GM23338 (cell line): ENCODE measurements at regions not wholly inside any gene's neighbourhood (a gene's known extent, or its start where the extent isn't known, plus 50 kb on each side); places are given as distances from the start of the nearest gene placed in this dataset.

Source experiments
- ATAC-seq: fragments of 200-7000 bp; cut with Tn5 transposase; 3 replicates; pipeline ENCODE4 v1.9.1; 2020
- DNase-seq: peaks from one replicate; pipeline ENCODE4 v3.0.0-alpha.2; 2015; ENCODE audit warnings: low spot score
- H2AFZ ChIP-seq: fragments of 200-600 bp; sonication (generic); 2 replicates; pipeline ENCODE4 v1.8.0; 2016; ENCODE audit warnings: antibody characterized with exemption, mild to moderate bottlenecking, moderate library complexity
- H3F3A ChIP-seq: fragments of 200-600 bp; sonication (generic); replicated peaks from 2 replicates; pipeline ENCODE4 v1.8.0; 2017; ENCODE audit warnings: antibody characterized with exemption, mixed run types, low read depth
- H3K27ac ChIP-seq: fragments of 200-600 bp; sonication (generic); 2 replicates; pipeline ENCODE4 v1.6.1; 2016; ENCODE audit warnings: low read depth
- H3K27me3 ChIP-seq: fragments of 200-600 bp; sonication (generic); 2 replicates; pipeline ENCODE4 v1.8.0; 2016; ENCODE audit warnings: mild to moderate bottlenecking, mixed run types, moderate library complexity; ENCODE audit not compliant: insufficient read depth
- H3K36me3 ChIP-seq: fragments of 200-600 bp; sonication (generic); 2 replicates; pipeline ENCODE4 v1.8.0; 2016; ENCODE audit warnings: mild to moderate bottlenecking; ENCODE audit not compliant: insufficient read depth
- H3K4me1 ChIP-seq: fragments of 200-600 bp; sonication (generic); 2 replicates; pipeline ENCODE4 v1.8.0; 2016; ENCODE audit warnings: mild to moderate bottlenecking, moderate library complexity; ENCODE audit not compliant: insufficient read depth
- H3K4me2 ChIP-seq: fragments of 200-600 bp; sonication (generic); 2 replicates; pipeline ENCODE4 v1.7.1; 2017; ENCODE audit warnings: mixed run types
- H3K4me3 ChIP-seq: fragments of 200-600 bp; sonication (generic); 2 replicates; pipeline ENCODE4 v1.6.1; 2016; ENCODE audit warnings: mixed run types
- H3K79me2 ChIP-seq: fragments of 200-600 bp; sonication (generic); replicated peaks from 2 replicates; pipeline ENCODE4 v1.8.0; 2017; ENCODE audit warnings: mild to moderate bottlenecking; ENCODE audit not compliant: insufficient read depth
- H3K9me2 ChIP-seq: fragments of 200-600 bp; sonication (generic); 2 replicates; pipeline ENCODE4 v1.8.0; 2017; ENCODE audit not compliant: insufficient read depth
- H4K20me1 ChIP-seq: fragments of 200-600 bp; sonication (generic); replicated peaks from 2 replicates; pipeline ENCODE4 v1.8.0; 2017; ENCODE audit warnings: mild to moderate bottlenecking; ENCODE audit not compliant: insufficient read depth
- H3K27ac Mint-ChIP-seq: 2 replicates; pipeline ENCODE4 v1.8.0; 2020; ENCODE audit warnings: inconsistent platforms, mild to moderate bottlenecking, moderate library complexity, mixed read lengths
- H3K27me3 Mint-ChIP-seq: 3 replicates; pipeline ENCODE4 v1.8.0; 2022; ENCODE audit warnings: low read depth, mild to moderate bottlenecking, moderate library complexity, mixed read lengths, inconsistent platforms; ENCODE audit not compliant: insufficient read depth, poor library complexity
- H3K36me3 Mint-ChIP-seq: 3 replicates; pipeline ENCODE4 v1.8.0; 2021; ENCODE audit warnings: low read depth, mild to moderate bottlenecking, inconsistent platforms, moderate library complexity, mixed read lengths
- H3K4me1 Mint-ChIP-seq: 3 replicates; pipeline ENCODE4 v1.8.0; 2020; ENCODE audit warnings: mild to moderate bottlenecking, inconsistent platforms, mixed read lengths
- H3K4me3 Mint-ChIP-seq: 3 replicates; pipeline ENCODE4 v1.8.0; 2021; ENCODE audit warnings: moderate library complexity, mild to moderate bottlenecking, inconsistent platforms, mixed read lengths
- H3K9me3 Mint-ChIP-seq: 3 replicates; pipeline ENCODE4 v1.8.0; 2020; ENCODE audit warnings: moderate library complexity, mild to moderate bottlenecking, inconsistent platforms, mixed read lengths
- ETS1 ChIP-seq: IDR thresholded peaks from 2 replicates; pipeline ENCODE4 v1.6.1; 2016; ENCODE audit warnings: antibody characterized with exemption
- EZH2 ChIP-seq: fragments of 200-600 bp; sonication (generic); IDR thresholded peaks from one replicate; pipeline ENCODE4 v1.8.0; 2017; ENCODE audit warnings: antibody characterized with exemption, mild to moderate bottlenecking, low read depth; ENCODE audit not compliant: unreplicated experiment
- EZH2phosphoT487 ChIP-seq: fragments of 200-600 bp; sonication (generic); IDR thresholded peaks from one replicate; pipeline ENCODE4 v1.8.1; 2018; ENCODE audit warnings: antibody characterized with exemption; ENCODE audit not compliant: unreplicated experiment
- JUNB ChIP-seq: IDR thresholded peaks from one replicate; pipeline ENCODE4 v1.6.1; 2016; ENCODE audit warnings: antibody characterized with exemption; ENCODE audit not compliant: unreplicated experiment
- NANOG ChIP-seq: IDR thresholded peaks from 2 replicates; pipeline ENCODE4 v1.6.1; 2016; ENCODE audit warnings: antibody characterized with exemption, borderline replicate concordance
- POLR2AphosphoS5 ChIP-seq: IDR thresholded peaks from 2 replicates; pipeline ENCODE4 v1.6.1; 2016; ENCODE audit warnings: antibody characterized with exemption, low read depth
- STAT1 ChIP-seq: IDR thresholded peaks from one replicate; pipeline ENCODE4 v1.6.1; 2016; ENCODE audit warnings: antibody characterized with exemption; ENCODE audit not compliant: unreplicated experiment
- ZNF114 ChIP-seq: fragments of 250-450 bp; sonication (Bioruptor Pico); IDR thresholded peaks from 2 replicates; pipeline ENCODE4 v1.5.0; 2020; ENCODE audit warnings: mild to moderate bottlenecking, moderate library complexity
- ZNF331 ChIP-seq: fragments of 250-450 bp; sonication (Bioruptor Pico); IDR thresholded peaks from 2 replicates; pipeline ENCODE4 v1.5.0; 2020; ENCODE audit warnings: low read depth, mild to moderate bottlenecking, moderate library complexity
- TF ChIP-seq, protein P1 (sequence below), 2 experiments: fragments of 200-600 bp in 1 of 2; sonication (generic) in 1 of 2; conservative IDR thresholded peaks; 2 replicates each; pipeline versions ENCODE4 v1.5.1 to v1.6.1; 2016 to 2017; ENCODE audit warnings: antibody characterized with exemption in 2 of 2, low read depth in 2 of 2, mild to moderate bottlenecking in 2 of 2, moderate library complexity in 1 of 2

DNA sequence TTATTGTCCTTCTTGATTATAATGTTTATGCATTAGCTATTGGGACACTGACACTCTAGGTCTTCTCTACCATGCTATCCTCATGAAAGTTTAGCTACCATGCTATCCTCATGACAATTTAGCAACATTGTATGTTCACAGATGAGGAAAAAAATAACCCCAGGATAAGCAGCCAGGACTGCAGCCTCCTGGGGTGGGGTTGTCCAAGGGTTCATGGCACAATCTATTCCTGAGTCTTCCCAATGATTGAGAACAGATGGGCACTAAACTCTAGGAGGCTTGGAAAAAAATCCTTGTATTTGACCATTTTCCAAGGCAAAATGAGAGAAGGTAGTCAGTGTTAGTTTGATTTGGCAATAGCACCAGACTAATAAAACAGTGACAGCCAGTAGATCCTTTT, 619.8 kb upstream of the LCORL start:
- DNase-seq (no peak), ATAC-seq (no peak)
- Mint-ChIP-seq H3K27ac (no peak overlapping the region), H3K36me3 (no peaks in the 10 kb centered on the region), H3K4me3 (no peak overlapping the region), H3K4me1 (peaks cover 8% of the 10 kb centered on the region; the same call in 2 of the 3 replicates), H3K27me3 (no peaks in the 10 kb centered on the region), H3K9me3 (no peaks in the 10 kb centered on the region)
- H3K9me2 ChIP-seq, result peaks cover 8% of the 10 kb centered on the region; the same call in 1 of the 2 replicates
- H3K27me3 ChIP-seq, result no peaks in the 10 kb centered on the region
- no peak overlapping the region for H3K4me2 ChIP-seq
- no peak overlapping the region for H2AFZ ChIP-seq
- H3K79me2 ChIP-seq, result no peaks in the 10 kb centered on the region
- H4K20me1 ChIP-seq, result no peaks in the 10 kb centered on the region
- no peak overlapping the region for H3K27ac ChIP-seq
- TF ChIP-seq EZH2phosphoT487 (no peak), STAT1 (no peak), JUNB (no peak), ZNF331 (CRISPR knock-in tag) (no peak), ZNF114 (CRISPR knock-in tag) (no peak), NANOG (no peak), ETS1 (no peak)
- H3F3A ChIP-seq, result no peaks in the 10 kb centered on the region
- 0 out of 2 replicates have a peak, but pooled peaks cover 7% of the 10 kb centered on the region for H3K4me1 ChIP-seq
- H3K36me3 ChIP-seq, result no peaks in the 10 kb centered on the region
- H3K4me3 ChIP-seq, result no peak overlapping the region

GRCh38 chr4:18638031-18638430, 616.5 kb upstream of the LCORL start:
- Mint-ChIP-seq H3K27ac (no peak overlapping the region), H3K4me3 (no peak overlapping the region), H3K36me3 (no peaks in the 10 kb centered on the region), H3K27me3 (peaks cover 4% of the 10 kb centered on the region), H3K9me3 (no peaks in the 10 kb centered on the region), H3K4me1 (peaks cover 12% of the 10 kb centered on the region)
- TF ChIP-seq, protein P1, sequence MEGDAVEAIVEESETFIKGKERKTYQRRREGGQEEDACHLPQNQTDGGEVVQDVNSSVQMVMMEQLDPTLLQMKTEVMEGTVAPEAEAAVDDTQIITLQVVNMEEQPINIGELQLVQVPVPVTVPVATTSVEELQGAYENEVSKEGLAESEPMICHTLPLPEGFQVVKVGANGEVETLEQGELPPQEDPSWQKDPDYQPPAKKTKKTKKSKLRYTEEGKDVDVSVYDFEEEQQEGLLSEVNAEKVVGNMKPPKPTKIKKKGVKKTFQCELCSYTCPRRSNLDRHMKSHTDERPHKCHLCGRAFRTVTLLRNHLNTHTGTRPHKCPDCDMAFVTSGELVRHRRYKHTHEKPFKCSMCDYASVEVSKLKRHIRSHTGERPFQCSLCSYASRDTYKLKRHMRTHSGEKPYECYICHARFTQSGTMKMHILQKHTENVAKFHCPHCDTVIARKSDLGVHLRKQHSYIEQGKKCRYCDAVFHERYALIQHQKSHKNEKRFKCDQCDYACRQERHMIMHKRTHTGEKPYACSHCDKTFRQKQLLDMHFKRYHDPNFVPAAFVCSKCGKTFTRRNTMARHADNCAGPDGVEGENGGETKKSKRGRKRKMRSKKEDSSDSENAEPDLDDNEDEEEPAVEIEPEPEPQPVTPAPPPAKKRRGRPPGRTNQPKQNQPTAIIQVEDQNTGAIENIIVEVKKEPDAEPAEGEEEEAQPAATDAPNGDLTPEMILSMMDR (conservative IDR thresholded peaks at IDR 0.05; ENCODE audit: low read depth in 2 of 2), result no peak
- TF ChIP-seq POLR2AphosphoS5 (no peak), ZNF331 (CRISPR knock-in tag) (no peak), EZH2 (no peak), JUNB (no peak)
- no peaks in the 10 kb centered on the region for H3K27me3 ChIP-seq
- H3F3A ChIP-seq, result no peaks in the 10 kb centered on the region
- H3K27ac ChIP-seq, result no peak overlapping the region
- ATAC-seq (no peak), DNase-seq (no peak)
- no peak overlapping the region for H3K4me2 ChIP-seq
- peaks cover 8% of the 10 kb centered on the region; the same call in 1 of the 2 replicates for H3K9me2 ChIP-seq
- no peaks in the 10 kb centered on the region for H3K36me3 ChIP-seq
- H2AFZ ChIP-seq, result no peak overlapping the region
- H3K4me3 ChIP-seq, result no peak overlapping the region
- 0 out of 2 replicates have a peak, but pooled peaks cover 10% of the 10 kb centered on the region for H3K4me1 ChIP-seq
- no peaks in the 10 kb centered on the region for H3K79me2 ChIP-seq
- H4K20me1 ChIP-seq, result no peaks in the 10 kb centered on the region
